Left lung (tissue), 4 donors: ENCODE measurements at regions not wholly inside any gene's neighbourhood (a gene's known extent, or its start where the extent isn't known, plus 50 kb on each side); places are given as distances from the start of the nearest gene placed in this dataset.
"Not testable (repeated sequence)": the region's sequence is repeated elsewhere in the genome, so short reads cannot be mapped to it uniquely, and the experiment has no call there.

Source experiments
- ATAC-seq: fragments of 200-7000 bp; cut with Tn5 transposase; one replicate; pipeline ENCODE4 v1.9.1; 2020; ENCODE audit warnings: moderate library complexity
- DNase-seq, 4 donors: peaks; one replicate each; pipeline ENCODE4 v3.0.0-alpha.2; 2013 to 2020
- H3K27ac ChIP-seq, 2 donors: fragments of 200-600 bp; sonication (generic) in 1 of 2; one replicate each; pipeline versions ENCODE4 v1.5.0 to v1.8.0; 2020 to 2021
- H3K27me3 ChIP-seq, 2 donors: fragments of 200-600 bp; sonication (generic) in 1 of 2; one replicate each; pipeline versions ENCODE4 v1.5.0 to v1.8.0; 2020 to 2021
- H3K36me3 ChIP-seq, 2 donors: fragments of 200-600 bp; sonication (generic) in 1 of 2; one replicate each; pipeline versions ENCODE4 v1.5.0 to v1.8.0; 2020 to 2021
- H3K4me1 ChIP-seq, 2 donors: fragments of 200-600 bp; one replicate each; pipeline ENCODE4 v1.8.0; 2021
- H3K4me3 ChIP-seq, 2 donors: fragments of 200-600 bp; sonication (generic) in 1 of 2; one replicate each; pipeline versions ENCODE4 v1.5.0 to v1.8.0; 2020 to 2021; ENCODE audit warnings: mild to moderate bottlenecking in 1 of 2
- H3K9me3 ChIP-seq, 2 donors: fragments of 200-600 bp; sonication (generic) in 1 of 2; one replicate each; pipeline versions ENCODE4 v1.5.0 to v1.8.0; 2020 to 2021
- CTCF ChIP-seq, 2 donors: fragments of 200-600 bp; sonication (generic) in 1 of 2; IDR thresholded peaks; one replicate each; pipeline versions ENCODE4 v1.5.0 to v1.8.0; 2021; ENCODE audit warnings: antibody characterized with exemption in 2 of 2
- intact Hi-C, 2 donors: fragments of 100-400 bp; cut with DNase I; formaldehyde crosslinking; loops; one replicate each; pipeline versions ENCODE4 v1.11.2 to v1.14.2; 2022
- donor health status: DM: no; HTN: yes; CAD: no.
- donor health status: DM: no; HTN: no; CAD: no.

GRCh38 chr6:65984089-65984488, 277.1 kb upstream of the EYS start:
- ATAC-seq: no peak
- intact Hi-C loops: no loop called here

GRCh38 chr6:65979120-65979519, 272.1 kb upstream of the EYS start:
- intact Hi-C loops: no loop called here
- no peaks in the 10 kb centered on the region for H3K36me3 ChIP-seq
- H3K27me3 ChIP-seq: no peaks in the 10 kb centered on the region
- H3K4me3 ChIP-seq: no peak overlapping the region
- TF ChIP-seq CTCF (IDR thresholded peaks at IDR 0.05): no peak
- no peak overlapping the region for H3K27ac ChIP-seq
- DNase-seq: no peak
- no peaks in the 10 kb centered on the region for H3K4me1 ChIP-seq
- no peak for ATAC-seq
- H3K9me3 ChIP-seq: peaks cover 0 to 18% of the 10 kb centered on the region in 2 donors

More at GRCh38 chr6:65984089-65984488, 277.1 kb upstream of the EYS start:
- H3K36me3 ChIP-seq: no peaks in the 10 kb centered on the region
- H3K4me3 ChIP-seq: no peak overlapping the region
- no peaks in the 10 kb centered on the region for H3K27me3 ChIP-seq
- no peak overlapping the region for H3K27ac ChIP-seq
- H3K9me3 ChIP-seq: peaks cover 0 to 22% of the 10 kb centered on the region in 2 donors
- TF ChIP-seq CTCF (IDR thresholded peaks at IDR 0.05): no peak
- H3K4me1 ChIP-seq: no peaks in the 10 kb centered on the region
- DNase-seq: no peak

- H3K4me3 ChIP-seq, H3K4me1 ChIP-seq, H3K27ac ChIP-seq, H3K9me3 ChIP-seq, H3K27me3 ChIP-seq, H3K36me3 ChIP-seq, intact Hi-C loops, ATAC-seq: not testable (repeated sequence)
- peak in 1 of 4 donors; percentile 9 for DNase-seq
Measured at GRCh38 chr6:65971252-65971651, 264.2 kb upstream of the EYS start.

GRCh38 chr6:65964261-65964660, 257.2 kb upstream of the EYS start:
- no peaks in the 10 kb centered on the region for H3K36me3 ChIP-seq
- no peak for TF ChIP-seq CTCF (IDR thresholded peaks at IDR 0.05)
- H3K9me3 ChIP-seq: no peaks in the 10 kb centered on the region
- H3K4me1 ChIP-seq: no peaks in the 10 kb centered on the region
- intact Hi-C loops: no loop called here
- DNase-seq (no peak), ATAC-seq (no peak)
- H3K27me3 ChIP-seq: no peaks in the 10 kb centered on the region
- H3K4me3 ChIP-seq: no peak overlapping the region
- H3K27ac ChIP-seq: no peak overlapping the region

GRCh38 chr6:65955034-65955433, 248.0 kb upstream of the EYS start:
- no peaks in the 10 kb centered on the region for H3K36me3 ChIP-seq
- TF ChIP-seq CTCF (IDR thresholded peaks at IDR 0.05): no peak
- H3K27me3 ChIP-seq: no peaks in the 10 kb centered on the region
- intact Hi-C loops: no loop called here
- no peak overlapping the region for H3K27ac ChIP-seq
- no peaks in the 10 kb centered on the region for H3K9me3 ChIP-seq
- ATAC-seq (no peak), DNase-seq (no peak)
- H3K4me1 ChIP-seq: no peaks in the 10 kb centered on the region
- no peak overlapping the region for H3K4me3 ChIP-seq

- ATAC-seq (no peak), DNase-seq (no peak)
- H3K27ac ChIP-seq: no peak overlapping the region
- no peaks in the 10 kb centered on the region for H3K9me3 ChIP-seq
- H3K36me3 ChIP-seq: no peaks in the 10 kb centered on the region
- no peak for TF ChIP-seq CTCF (IDR thresholded peaks at IDR 0.05)
- H3K4me1 ChIP-seq: no peaks in the 10 kb centered on the region
- H3K27me3 ChIP-seq: no peaks in the 10 kb centered on the region
- intact Hi-C loops: no loop called here
- no peak overlapping the region for H3K4me3 ChIP-seq
Measured at GRCh38 chr6:65948062-65948461, 241.0 kb upstream of the EYS start.
